Activated CD8-positive, alpha-beta memory T cell treated with anti-CD3 and anti-CD28 coated beads, Interleukin-2, amount 10 ng/mL, durations not matched to agents 7 days and 5 days (primary cell): ENCODE measurements at regions not wholly inside any gene's neighbourhood (a gene's known extent, or its start where the extent isn't known, plus 50 kb on each side); places are given as distances from the start of the nearest gene placed in this dataset.

Source experiments
- ATAC-seq: fragments of 150-1000 bp; cut with Tn5 transposase; one replicate; pipeline ENCODE4 v1.10.0; 2021; ENCODE audit warnings: moderate library complexity
- CTCF ChIA-PET: fragments of 350-600 bp; sonication (Branson Sonifier 250); formaldehyde crosslinking; loops from one replicate; lab custom pipeline; 2021; ENCODE audit warnings: antibody characterized with exemption; lab: Charles Lee
- DNase-seq: peaks from one replicate; pipeline ENCODE4 v3.0.0-alpha.2; 2020
- H3K27ac Mint-ChIP-seq: one replicate; pipeline ENCODE4 v1.8.0; 2021; ENCODE audit warnings: mild to moderate bottlenecking, mixed read lengths
- H3K27me3 Mint-ChIP-seq: one replicate; pipeline ENCODE4 v1.8.0; 2021; ENCODE audit warnings: mixed read lengths
- H3K36me3 Mint-ChIP-seq: one replicate; pipeline ENCODE4 v1.8.0; 2021; ENCODE audit warnings: mild to moderate bottlenecking, mixed read lengths
- H3K4me1 Mint-ChIP-seq: one replicate; pipeline ENCODE4 v1.8.0; 2021; ENCODE audit warnings: mixed read lengths
- H3K4me3 Mint-ChIP-seq: one replicate; pipeline ENCODE4 v1.8.0; 2021; ENCODE audit warnings: mild to moderate bottlenecking, moderate library complexity, mixed read lengths
- H3K9me3 Mint-ChIP-seq: one replicate; pipeline ENCODE4 v1.8.0; 2022; ENCODE audit warnings: low read depth, mixed read lengths

DNA sequence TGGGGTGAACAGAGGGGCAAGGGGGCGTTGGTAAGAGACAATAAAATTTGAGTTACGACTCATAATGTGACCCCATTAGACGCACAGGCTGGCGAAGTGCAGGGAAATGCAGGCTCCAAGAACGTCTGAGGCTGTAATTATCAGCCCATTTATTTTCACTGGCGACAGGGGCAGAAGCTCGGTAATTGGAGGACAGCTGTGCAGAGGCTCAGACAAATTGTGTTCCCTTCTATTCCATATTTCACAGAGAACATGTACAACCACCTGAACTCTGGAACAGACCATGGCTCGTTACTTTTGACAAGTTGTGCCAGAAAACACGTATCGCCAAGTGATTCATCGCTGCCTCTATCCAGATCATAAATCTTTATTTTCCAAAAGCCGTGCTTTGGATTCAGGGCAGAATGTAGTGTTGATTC lies 137.3 kb upstream of the FRMD4A start:
- CTCF ChIA-PET: no interaction called here
- ATAC-seq (no peak), DNase-seq (no peak)
- H3K4me1 Mint-ChIP-seq: no peaks in the 10 kb centered on the region
- no peak overlapping the region for H3K27ac Mint-ChIP-seq
- H3K4me3 Mint-ChIP-seq: no peak overlapping the region
- peaks cover 19% of the 10 kb centered on the region for H3K27me3 Mint-ChIP-seq
- H3K9me3 Mint-ChIP-seq: no peaks in the 10 kb centered on the region
- no peaks in the 10 kb centered on the region for H3K36me3 Mint-ChIP-seq

DNA sequence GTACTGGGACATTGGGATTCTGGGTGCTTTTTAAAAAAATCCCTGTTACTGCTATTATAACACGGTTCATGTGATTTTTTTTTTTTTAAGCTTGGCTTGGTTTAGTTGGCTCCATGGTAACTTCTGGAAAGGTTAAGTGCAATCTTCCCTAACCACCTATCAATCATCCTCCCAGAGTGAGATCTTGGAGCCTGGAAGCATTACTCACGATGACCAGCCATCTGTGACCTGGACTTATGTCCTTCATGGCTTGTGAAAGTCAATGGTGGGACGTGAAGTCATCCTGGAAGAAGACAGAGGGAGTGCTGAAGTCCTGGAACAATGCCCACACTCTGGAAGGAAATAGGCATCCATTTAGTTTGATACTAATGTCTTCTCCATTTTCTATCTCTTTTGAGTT lies 135.5 kb upstream of the FRMD4A start:
- no peaks in the 10 kb centered on the region for H3K4me1 Mint-ChIP-seq
- CTCF ChIA-PET: no interaction called here
- H3K4me3 Mint-ChIP-seq: no peak overlapping the region
- DNase-seq: no peak
- peaks cover 13% of the 10 kb centered on the region for H3K27me3 Mint-ChIP-seq
- H3K36me3 Mint-ChIP-seq: no peaks in the 10 kb centered on the region
- H3K9me3 Mint-ChIP-seq: no peaks in the 10 kb centered on the region
- no peak for ATAC-seq
- no peak overlapping the region for H3K27ac Mint-ChIP-seq

GRCh38 chr10:14460447-14460846 lies 129.7 kb upstream of the FRMD4A start:
- Mint-ChIP-seq H3K4me1 (no peaks in the 10 kb centered on the region), H3K9me3 (no peaks in the 10 kb centered on the region), H3K27ac (no peak overlapping the region), H3K36me3 (no peaks in the 10 kb centered on the region), H3K4me3 (no peak overlapping the region), H3K27me3 (peaks cover 10% of the 10 kb centered on the region)
- ATAC-seq (no peak), DNase-seq (no peak)
- CTCF ChIA-PET: no interaction called here

DNA sequence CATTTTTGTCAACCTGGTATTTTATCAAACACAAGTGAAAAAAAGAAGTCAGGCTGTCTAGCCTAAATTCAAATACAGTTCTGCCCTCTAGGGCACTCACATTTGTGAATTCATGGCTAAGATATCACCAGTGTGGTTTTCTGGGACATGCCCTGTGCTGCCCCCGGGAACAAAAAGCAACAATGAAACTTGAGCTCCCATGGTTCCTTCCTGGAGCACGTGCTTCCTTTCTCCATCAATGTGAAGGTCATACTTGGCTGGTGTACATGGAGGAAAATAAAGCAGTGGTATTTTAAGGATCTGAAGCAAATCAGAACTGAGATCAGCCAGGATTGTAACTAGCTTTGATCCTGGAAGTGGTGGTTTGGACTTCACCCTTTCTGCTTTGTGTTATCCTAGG lies 128.9 kb upstream of the FRMD4A start:
- Mint-ChIP-seq H3K27ac (no peak overlapping the region), H3K27me3 (peaks cover 10% of the 10 kb centered on the region), H3K36me3 (no peaks in the 10 kb centered on the region), H3K4me3 (no peak overlapping the region), H3K9me3 (no peaks in the 10 kb centered on the region), H3K4me1 (no peaks in the 10 kb centered on the region)
- CTCF ChIA-PET: no interaction called here
- ATAC-seq: no peak
- DNase-seq: no peak

DNA sequence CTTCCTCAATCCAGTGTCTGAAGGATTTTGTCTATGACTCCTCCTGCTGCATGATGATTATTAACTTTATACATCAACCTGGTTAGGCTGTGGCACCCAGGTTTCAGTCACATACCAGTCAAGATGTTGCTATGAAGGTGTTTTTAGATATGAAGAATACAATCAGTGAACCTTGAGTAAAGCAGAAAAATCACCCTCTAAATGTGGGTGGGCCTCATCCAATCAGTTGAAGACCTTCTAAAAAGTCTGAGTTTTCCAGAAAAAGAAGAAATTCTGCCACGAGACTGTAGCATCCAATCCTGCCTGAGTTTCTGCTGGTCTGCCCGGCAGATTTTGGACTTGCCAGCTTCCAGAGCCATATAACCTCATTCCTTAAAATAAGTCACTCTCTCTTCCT lies 126.1 kb upstream of the FRMD4A start:
- Mint-ChIP-seq H3K4me1 (no peaks in the 10 kb centered on the region), H3K4me3 (no peak overlapping the region), H3K36me3 (no peaks in the 10 kb centered on the region), H3K9me3 (no peaks in the 10 kb centered on the region), H3K27ac (no peak overlapping the region), H3K27me3 (peaks cover 12% of the 10 kb centered on the region)
- CTCF ChIA-PET: no interaction called here
- no peak for DNase-seq
- ATAC-seq: no peak

GRCh38 chr10:14456218-14456869 lies 125.6 kb upstream of the FRMD4A start:
- Mint-ChIP-seq H3K27ac (no peak overlapping the region), H3K9me3 (no peaks in the 10 kb centered on the region), H3K27me3 (peaks cover 11% of the 10 kb centered on the region), H3K4me3 (no peak overlapping the region), H3K4me1 (no peaks in the 10 kb centered on the region), H3K36me3 (no peaks in the 10 kb centered on the region)
- DNase-seq: no peak
- ATAC-seq: no peak
- CTCF ChIA-PET: no interaction called here

DNA sequence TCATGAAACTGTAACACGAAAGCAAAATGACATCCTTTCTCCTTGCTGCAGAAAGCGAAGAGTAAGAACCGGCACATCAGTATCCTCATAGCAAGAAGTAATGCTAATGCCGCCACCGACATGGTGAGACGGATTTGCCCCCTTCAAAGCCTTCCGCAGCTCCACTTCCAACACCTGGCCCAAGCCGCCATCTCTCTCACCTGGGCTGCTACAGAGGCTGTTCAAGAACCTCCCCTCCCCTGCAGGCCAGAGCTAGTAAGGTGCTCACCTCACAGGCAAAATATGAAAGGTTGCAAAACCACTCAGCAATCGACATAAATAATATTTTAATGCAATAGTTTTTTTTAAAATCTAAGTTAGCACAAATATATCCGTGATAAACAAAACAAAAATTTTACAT lies 123.9 kb upstream of the FRMD4A start:
- no peak for ATAC-seq
- H3K27ac Mint-ChIP-seq: no peak overlapping the region
- CTCF ChIA-PET: no interaction called here
- no peak for DNase-seq
- H3K36me3 Mint-ChIP-seq: no peaks in the 10 kb centered on the region
- peaks cover 5% of the 10 kb centered on the region for H3K27me3 Mint-ChIP-seq
- no peaks in the 10 kb centered on the region for H3K9me3 Mint-ChIP-seq
- H3K4me1 Mint-ChIP-seq: no peaks in the 10 kb centered on the region
- H3K4me3 Mint-ChIP-seq: no peak overlapping the region

DNA sequence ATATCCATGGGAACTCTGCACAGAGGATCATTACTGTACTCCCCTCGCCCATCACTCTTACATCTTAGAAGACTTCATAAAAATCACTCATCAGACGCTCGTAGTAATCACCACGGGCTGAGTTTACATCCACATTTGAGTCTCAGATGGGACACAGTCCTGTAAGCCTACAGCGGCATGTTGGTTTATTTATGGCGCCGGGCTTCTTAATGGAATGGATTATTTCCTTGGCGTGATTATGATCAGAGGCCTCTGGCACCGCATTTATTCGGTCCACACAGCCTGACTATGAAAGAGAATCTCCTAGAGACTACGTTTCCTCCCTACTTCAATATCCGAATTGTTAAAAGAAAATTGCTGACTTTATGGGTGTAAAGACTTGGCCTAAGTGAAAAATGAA lies 123.5 kb upstream of the FRMD4A start:
- H3K4me3 Mint-ChIP-seq: no peak overlapping the region
- H3K27ac Mint-ChIP-seq: no peak overlapping the region
- H3K27me3 Mint-ChIP-seq: peaks cover 5% of the 10 kb centered on the region
- no peak for ATAC-seq
- peaks cover under 1% of the 10 kb centered on the region for H3K9me3 Mint-ChIP-seq
- no peaks in the 10 kb centered on the region for H3K36me3 Mint-ChIP-seq
- CTCF ChIA-PET: no interaction called here
- DNase-seq: no peak
- H3K4me1 Mint-ChIP-seq: no peaks in the 10 kb centered on the region

- Mint-ChIP-seq H3K27ac (no peak overlapping the region), H3K9me3 (peaks cover 4% of the 10 kb centered on the region), H3K27me3 (peaks cover 5% of the 10 kb centered on the region), H3K36me3 (no peaks in the 10 kb centered on the region), H3K4me3 (no peak overlapping the region), H3K4me1 (no peaks in the 10 kb centered on the region)
- DNase-seq: no peak
- CTCF ChIA-PET: interaction anchor here (0.6 to 0.7 kb wide), 3 partner anchors 18 to 413 kb away, joined by 3 to 4 read pairs (median 4); no protein-coding TSS in a partner anchor
- ATAC-seq: no peak
Measured at GRCh38 chr10:14453593-14453992, 122.9 kb upstream of the FRMD4A start.

GRCh38 chr10:14451341-14451740 lies 120.6 kb upstream of the FRMD4A start:
- DNase-seq: no peak
- ATAC-seq: no peak
- no peak overlapping the region for H3K27ac Mint-ChIP-seq
- H3K4me3 Mint-ChIP-seq: no peak overlapping the region
- H3K4me1 Mint-ChIP-seq: no peaks in the 10 kb centered on the region
- CTCF ChIA-PET: no interaction called here
- no peaks in the 10 kb centered on the region for H3K36me3 Mint-ChIP-seq
- peaks cover 2% of the 10 kb centered on the region for H3K27me3 Mint-ChIP-seq
- peaks cover 4% of the 10 kb centered on the region for H3K9me3 Mint-ChIP-seq

DNA sequence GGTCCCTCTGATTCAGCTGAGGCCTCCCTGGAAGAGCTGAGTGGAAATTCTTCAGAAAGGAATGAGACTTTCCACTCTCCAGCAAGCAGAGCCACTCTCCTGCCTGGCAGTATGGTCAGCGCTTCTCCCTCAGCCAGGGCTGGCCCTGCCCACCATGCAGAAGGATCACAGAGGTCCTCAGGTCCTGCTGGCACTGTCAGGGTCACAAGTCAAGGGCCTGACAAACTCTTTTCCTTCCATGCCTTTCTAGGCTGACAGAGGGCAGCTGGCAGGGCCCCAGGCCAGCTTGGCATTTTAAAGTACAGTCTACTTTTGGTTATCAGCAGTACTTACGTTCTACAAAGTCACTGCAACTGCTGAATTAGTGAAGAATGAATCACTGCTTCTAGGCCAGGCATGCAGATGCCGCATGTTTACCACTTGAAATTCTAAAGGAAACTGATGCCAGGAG lies 119.3 kb upstream of the FRMD4A start:
- no peak overlapping the region for H3K4me3 Mint-ChIP-seq
- H3K27ac Mint-ChIP-seq: no peak overlapping the region
- H3K4me1 Mint-ChIP-seq: no peaks in the 10 kb centered on the region
- no peaks in the 10 kb centered on the region for H3K36me3 Mint-ChIP-seq
- CTCF ChIA-PET: no interaction called here
- peaks cover 4% of the 10 kb centered on the region for H3K9me3 Mint-ChIP-seq
- DNase-seq: no peak
- no peak for ATAC-seq
- H3K27me3 Mint-ChIP-seq: peaks cover 5% of the 10 kb centered on the region

DNA sequence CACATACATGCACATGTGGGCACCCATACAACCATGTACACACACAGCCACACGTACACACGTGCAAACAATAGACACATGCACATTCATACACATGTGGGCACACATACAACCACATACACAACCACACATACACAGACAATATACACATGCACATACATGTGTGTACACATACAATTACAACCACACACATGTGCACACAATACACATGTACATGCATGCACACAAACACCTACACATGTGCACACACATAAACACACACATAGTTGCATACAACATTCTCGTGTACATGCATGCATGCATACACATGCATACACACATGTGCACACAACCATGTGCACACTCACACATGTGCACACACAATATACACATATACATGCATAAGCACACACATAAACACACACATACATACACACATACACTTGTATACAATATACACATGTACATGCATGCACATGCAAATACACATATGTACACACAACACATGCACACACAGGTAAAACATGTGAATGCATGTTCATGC lies 118.6 kb upstream of the FRMD4A start:
- Mint-ChIP-seq H3K27me3 (peaks cover 7% of the 10 kb centered on the region), H3K4me3 (no peak overlapping the region), H3K4me1 (no peaks in the 10 kb centered on the region), H3K36me3 (no peaks in the 10 kb centered on the region), H3K9me3 (peaks cover 4% of the 10 kb centered on the region), H3K27ac (no peak overlapping the region)
- no peak for DNase-seq
- no peak for ATAC-seq
- CTCF ChIA-PET: no interaction called here

- DNase-seq (no peak), ATAC-seq (no peak)
- H3K36me3 Mint-ChIP-seq: no peaks in the 10 kb centered on the region
- H3K9me3 Mint-ChIP-seq: peaks cover 4% of the 10 kb centered on the region
- H3K27me3 Mint-ChIP-seq: peaks cover 6% of the 10 kb centered on the region
- CTCF ChIA-PET: no interaction called here
- no peaks in the 10 kb centered on the region for H3K4me1 Mint-ChIP-seq
- H3K27ac Mint-ChIP-seq: no peak overlapping the region
- no peak overlapping the region for H3K4me3 Mint-ChIP-seq
Measured at GRCh38 chr10:14448197-14448990, 117.7 kb upstream of the FRMD4A start.
